IMR-90 (cell line): ENCODE measurements at regions not wholly inside any gene's neighbourhood (a gene's known extent, or its start where the extent isn't known, plus 50 kb on each side); places are given as distances from the start of the nearest gene placed in this dataset.

ENCODE experiments used
- BHLHE40 ChIP-seq: fragments of 150-350 bp; IDR thresholded peaks from 2 replicates; pipeline ENCODE4 v1.6.1; 2016; ENCODE audit warnings: mild to moderate bottlenecking, low read depth, low read length
- CEBPB ChIP-seq: IDR thresholded peaks from 2 replicates; pipeline ENCODE4 v1.6.1; 2012; ENCODE audit warnings: low read depth, low read length, improper control_type of control experiment
- CHD1 ChIP-seq: IDR thresholded peaks from 2 replicates; pipeline ENCODE4 v1.6.1; 2012; ENCODE audit warnings: low read depth, low read length, improper control_type of control experiment
- CTCF ChIP-seq: conservative IDR thresholded peaks from 2 replicates; pipeline ENCODE4 v1.5.1; 2012; ENCODE audit warnings: mild to moderate bottlenecking, low read depth, low read length, improper control_type of control experiment
- FOS ChIP-seq: fragments of 150-350 bp; IDR thresholded peaks from 2 replicates; pipeline ENCODE4 v1.6.1; 2016; ENCODE audit warnings: low read depth, low read length
- MAFK ChIP-seq: IDR thresholded peaks from 2 replicates; pipeline ENCODE4 v1.6.1; 2012; ENCODE audit warnings: low read depth, low read length, improper control_type of control experiment
- MAZ ChIP-seq: IDR thresholded peaks from 2 replicates; pipeline ENCODE4 v1.6.1; 2012; ENCODE audit warnings: low read depth, mild to moderate bottlenecking, low read length, improper control_type of control experiment, moderate library complexity, borderline replicate concordance
- MXI1 ChIP-seq: IDR thresholded peaks from 2 replicates; pipeline ENCODE4 v1.6.1; 2012; ENCODE audit warnings: low read depth, mild to moderate bottlenecking, low read length, moderate library complexity, borderline replicate concordance
- POLR2A ChIP-seq: IDR thresholded peaks from 2 replicates; pipeline ENCODE4 v1.6.1; 2012; ENCODE audit warnings: mild to moderate bottlenecking, low read depth, low read length
- RAD21 ChIP-seq: IDR thresholded peaks from 2 replicates; pipeline ENCODE4 v1.6.1; 2012; ENCODE audit warnings: low read length, improper control_type of control experiment
- RCOR1 ChIP-seq: IDR thresholded peaks from 2 replicates; pipeline ENCODE4 v1.6.1; 2012; ENCODE audit warnings: mild to moderate bottlenecking, low read length, improper control_type of control experiment; ENCODE audit not compliant: insufficient replicate concordance
- RFX5 ChIP-seq: IDR thresholded peaks from 2 replicates; pipeline ENCODE4 v1.8.0; 2012; ENCODE audit warnings: low read depth, mild to moderate bottlenecking, low read length, moderate library complexity
- SMC3 ChIP-seq: fragments of 150-350 bp; IDR thresholded peaks from 2 replicates; pipeline ENCODE4 v1.6.1; 2016; ENCODE audit warnings: low read depth, mild to moderate bottlenecking, antibody characterized with exemption, low read length, moderate library complexity
- USF2 ChIP-seq: fragments of 150-350 bp; IDR thresholded peaks from 2 replicates; pipeline ENCODE4 v1.6.1; 2017; ENCODE audit warnings: mild to moderate bottlenecking, antibody characterized with exemption, low read length, low read depth

- TF ChIP-seq RFX5 = no peak
- TF ChIP-seq CTCF = no peak
- no peak for TF ChIP-seq CEBPB
- TF ChIP-seq POLR2A = no peak
- TF ChIP-seq BHLHE40 = no peak
- no peak for TF ChIP-seq MAFK
- TF ChIP-seq MAZ = no peak
- no peak for TF ChIP-seq RAD21
- TF ChIP-seq RCOR1 = no peak
- TF ChIP-seq USF2 = no peak
- TF ChIP-seq MXI1 = no peak
- TF ChIP-seq CHD1 = no peak
- TF ChIP-seq FOS = no peak
- no peak for TF ChIP-seq SMC3
Measured at GRCh38 chr1:201754353-201754752, 74.6 kb upstream of the IPO9 start.
